ENCODE measurements at regions not wholly inside any gene's neighbourhood (a gene's known extent, or its start where the extent isn't known, plus 50 kb on each side); places are given as distances from the start of the nearest gene placed in this dataset.
"Not testable (repeated sequence)": the region's sequence is repeated elsewhere in the genome, so short reads cannot be mapped to it uniquely, and the experiment has no call there.

GRCh38 chr9:95573463-95573862 is 56.7 kb upstream of the PTCH1 start:
- DNase-seq: no peak

DNA sequence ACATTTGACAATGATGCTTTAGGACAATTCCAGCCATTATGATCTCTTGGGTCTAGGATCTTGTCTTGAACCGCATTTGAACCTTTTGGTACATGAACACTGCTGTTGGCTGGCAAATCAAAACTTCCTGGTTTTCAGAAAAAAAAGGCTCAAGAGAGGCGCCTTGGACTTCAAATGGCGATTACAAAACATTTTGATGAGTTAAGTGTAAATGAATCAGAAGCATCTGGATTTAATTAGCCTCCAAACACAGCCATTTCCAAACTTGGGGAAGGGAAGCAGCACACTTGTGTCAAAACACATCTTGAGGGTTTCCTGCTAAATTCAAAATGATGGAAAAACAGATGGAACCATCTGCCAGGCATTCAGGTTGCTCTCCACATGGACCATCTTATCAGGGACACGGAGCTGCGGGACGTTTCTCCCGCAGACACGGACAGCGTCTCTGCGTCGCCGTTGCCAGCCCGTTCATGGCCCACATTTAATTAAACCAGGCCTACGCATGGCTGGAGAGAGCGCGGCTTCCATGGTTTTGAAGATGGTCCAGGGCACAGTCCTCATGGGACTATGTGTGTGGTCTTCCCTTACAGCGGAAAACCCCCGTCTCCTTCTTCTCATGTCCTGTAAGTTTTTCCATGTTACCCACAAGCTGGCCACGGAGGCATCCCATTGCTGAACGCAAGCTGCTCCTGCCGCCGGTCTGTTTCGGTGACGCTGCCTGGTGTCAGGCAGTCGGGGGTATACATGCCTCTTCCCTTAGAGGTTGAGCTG is 55.8 kb upstream of the PTCH1 start:
- DNase-seq: no peak

DNA sequence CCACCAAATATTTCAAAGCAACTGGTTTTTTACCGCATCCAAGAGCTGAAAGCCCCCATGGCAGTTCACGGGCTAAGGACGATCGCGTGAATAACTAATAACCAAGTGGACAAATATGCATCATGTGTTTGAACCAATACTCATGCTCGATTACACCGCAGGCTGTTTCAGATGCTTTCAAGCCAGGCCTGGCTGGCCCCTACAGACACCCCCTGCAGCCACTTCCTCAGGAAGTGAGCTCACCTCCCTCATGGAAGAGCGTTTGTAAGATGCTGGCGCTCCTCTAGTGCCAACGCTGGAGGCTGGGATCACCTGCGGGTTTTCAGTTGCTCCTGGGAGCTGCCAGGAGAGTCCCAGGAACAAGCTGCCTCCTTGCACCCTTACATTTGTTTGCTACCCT is 53.9 kb upstream of the PTCH1 start:
- DNase-seq: no peak

DNA sequence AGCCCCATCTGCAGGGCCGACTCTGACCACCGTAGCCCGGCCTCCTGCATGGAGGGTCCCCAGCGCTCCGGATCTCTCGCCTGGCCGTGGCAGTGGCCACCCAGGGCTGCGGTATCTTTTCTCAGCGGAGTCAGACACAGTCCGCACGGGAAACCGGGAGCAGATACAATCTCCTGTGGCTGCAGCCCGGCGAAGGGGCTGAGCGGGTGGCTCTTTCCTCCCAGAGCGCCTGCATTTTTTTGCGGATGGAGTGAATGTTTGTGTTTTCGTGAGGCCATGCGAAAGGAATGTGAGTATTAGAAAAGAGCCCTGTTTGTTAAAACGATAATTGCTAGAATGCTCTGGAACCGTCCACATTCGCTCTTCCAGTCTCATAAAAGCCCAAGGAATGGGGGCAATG is 53.4 kb upstream of the PTCH1 start:
- no peak for DNase-seq

GRCh38 chr9:95568735-95569134 is 52.0 kb upstream of the PTCH1 start:
- not testable (repeated sequence) for DNase-seq

Data from stimulated activated CD4-positive, alpha-beta T cell treated with anti-CD3 and anti-CD28 coated beads, Interleukin-2, amount 100 ng/mL, for 48 hours (primary cell).